PC-9 (cell line): ENCODE measurements at regions not wholly inside any gene's neighbourhood (a gene's known extent, or its start where the extent isn't known, plus 50 kb on each side); places are given as distances from the start of the nearest gene placed in this dataset.

Experiments
- CTCF ChIP-seq: fragments of 200-600 bp; sonication (generic); conservative IDR thresholded peaks from 2 replicates; pipeline ENCODE4 v1.6.1; 2017; ENCODE audit warnings: mixed run types, antibody characterized with exemption, mild to moderate bottlenecking, moderate library complexity
- EZH2 ChIP-seq: fragments of 200-600 bp; sonication (generic); IDR thresholded peaks from 2 replicates; pipeline ENCODE4 v1.8.0; 2017; ENCODE audit warnings: antibody characterized with exemption, low read depth

- TF ChIP-seq CTCF (no peak), EZH2 (no peak)
These were observed 208.4 kb upstream of the CCDC150 start for GRCh38 chr2:196431076-196431475.
